SJSA1 (cell line): ENCODE measurements at regions not wholly inside any gene's neighbourhood (a gene's known extent, or its start where the extent isn't known, plus 50 kb on each side); places are given as distances from the start of the nearest gene placed in this dataset.

ENCODE experiments used
- DNase-seq, 2 experiments: peaks; one replicate each; pipeline ENCODE4 v3.0.0-alpha.2; 2015 to 2020; ENCODE audit warnings: low spot score in 2 of 2, low read depth in 1 of 2
- H3K27ac ChIP-seq: fragments of 250-450 bp; sonication (Bioruptor Pico); 2 replicates; pipeline ENCODE4 v1.5.1; 2020; ENCODE audit warnings: mild to moderate bottlenecking, moderate library complexity
- H3K27me3 ChIP-seq: fragments of 250-450 bp; sonication (Bioruptor Pico); replicated peaks from 2 replicates; pipeline ENCODE4 v1.5.1; 2020; ENCODE audit warnings: mild to moderate bottlenecking, moderate library complexity
- H3K36me3 ChIP-seq: fragments of 250-450 bp; sonication (Bioruptor Pico); 2 replicates; pipeline ENCODE4 v1.5.1; 2020; ENCODE audit warnings: mild to moderate bottlenecking
- H3K4me1 ChIP-seq: fragments of 250-450 bp; sonication (Bioruptor Pico); replicated peaks from 2 replicates; pipeline ENCODE4 v1.6.1; 2021; ENCODE audit warnings: mild to moderate bottlenecking
- H3K4me3 ChIP-seq: fragments of 250-450 bp; sonication (Bioruptor Pico); 2 replicates; pipeline ENCODE4 v1.5.1; 2020; ENCODE audit warnings: mild to moderate bottlenecking
- H3K9me3 ChIP-seq: fragments of 250-450 bp; sonication (Bioruptor Pico); replicated peaks from 2 replicates; pipeline ENCODE4 v1.5.1; 2020; ENCODE audit warnings: mild to moderate bottlenecking

DNA sequence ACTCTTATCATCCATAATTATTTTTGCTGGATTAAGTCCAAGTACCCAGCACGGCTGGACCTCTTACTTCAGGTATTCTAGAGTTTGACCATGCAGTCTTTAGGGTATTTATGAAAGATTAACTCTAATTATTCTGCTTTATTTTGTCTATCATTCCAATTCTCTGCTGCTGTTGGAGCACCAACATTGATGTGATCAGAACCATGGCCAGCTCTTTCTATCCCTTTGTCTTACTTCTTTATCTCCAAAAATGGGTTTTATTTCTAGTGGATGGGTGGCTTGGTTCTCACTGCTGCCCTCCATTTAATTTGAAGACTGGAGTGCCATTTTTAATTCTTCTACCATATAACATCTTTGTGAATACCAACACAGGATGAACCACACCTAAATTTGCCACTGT, 704.3 kb downstream of the FRK start:
- Histone ChIP-seq H3K4me3 (no peak overlapping the region), H3K36me3 (no peaks in the 10 kb centered on the region), H3K27ac (no peak overlapping the region), H3K27me3 (no peaks in the 10 kb centered on the region), H3K9me3 (no peaks in the 10 kb centered on the region), H3K4me1 (no peaks in the 10 kb centered on the region)
- no peak for DNase-seq

DNA sequence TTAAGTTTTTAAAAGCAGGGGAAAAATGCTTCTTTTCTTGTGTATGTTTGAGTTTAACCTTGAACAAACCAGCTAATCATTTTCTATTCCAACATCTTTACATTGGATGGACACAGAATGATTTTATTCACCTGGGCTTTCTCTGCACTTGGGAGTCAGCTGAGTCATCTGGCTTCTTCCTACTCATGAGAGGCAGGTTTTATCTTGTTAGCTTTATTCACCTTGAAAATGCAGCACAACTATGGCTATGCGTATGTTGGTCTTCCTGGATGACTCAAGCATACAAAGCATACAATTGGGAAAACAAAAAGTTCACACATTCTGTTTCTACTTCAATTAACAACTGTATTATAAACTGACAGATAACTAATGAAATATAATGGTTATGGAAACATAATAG, 737.7 kb downstream of the FRK start:
- Histone ChIP-seq H3K27me3 (no peaks in the 10 kb centered on the region), H3K27ac (no peak overlapping the region), H3K36me3 (no peaks in the 10 kb centered on the region), H3K4me1 (no peaks in the 10 kb centered on the region), H3K9me3 (no peaks in the 10 kb centered on the region), H3K4me3 (no peak overlapping the region)
- DNase-seq: no peak

DNA sequence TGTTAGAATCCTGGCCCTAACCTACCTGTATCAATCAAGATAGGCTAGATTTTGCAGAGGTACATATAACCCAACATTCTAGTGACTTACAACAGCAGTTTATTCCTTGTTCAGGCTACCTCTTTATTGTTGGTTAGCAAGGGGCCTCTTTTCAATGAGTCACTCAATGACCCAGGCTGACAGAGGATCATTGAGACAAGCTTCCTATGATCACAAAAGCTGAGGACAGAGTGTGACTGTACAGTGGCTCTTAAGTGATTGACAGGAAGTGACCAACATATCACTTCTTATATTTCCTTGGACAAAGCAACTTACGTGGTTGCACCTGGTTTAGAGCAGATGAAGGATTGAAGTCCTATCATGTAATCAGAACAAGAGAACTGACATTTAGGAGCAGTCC, 740.9 kb downstream of the FRK start:
- Histone ChIP-seq H3K36me3 (no peaks in the 10 kb centered on the region), H3K4me3 (no peak overlapping the region), H3K4me1 (no peaks in the 10 kb centered on the region), H3K9me3 (no peaks in the 10 kb centered on the region), H3K27me3 (no peaks in the 10 kb centered on the region), H3K27ac (no peak overlapping the region)
- DNase-seq: no peak

DNA sequence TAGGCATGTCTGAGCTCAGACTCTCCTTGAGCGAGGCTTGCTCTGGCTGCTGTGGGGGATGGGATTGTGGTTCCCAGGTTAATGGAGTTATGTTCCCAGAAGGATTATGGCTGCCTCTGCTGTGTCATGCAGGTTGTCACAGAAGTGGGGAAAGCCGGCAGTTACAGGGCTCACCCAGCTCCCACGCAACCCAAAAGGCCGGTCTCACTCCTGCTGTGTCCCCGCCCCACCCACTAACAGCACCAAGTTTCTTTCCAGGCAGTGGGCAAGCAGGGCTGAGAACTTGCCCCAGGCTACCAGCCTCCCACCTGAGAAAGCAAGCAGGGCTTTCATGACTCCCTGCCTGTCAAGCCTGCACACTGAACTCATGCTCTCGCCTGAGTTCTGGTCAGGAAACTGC, 750.5 kb downstream of the FRK start:
- Histone ChIP-seq H3K27me3 (no peaks in the 10 kb centered on the region), H3K27ac (no peak overlapping the region), H3K9me3 (no peaks in the 10 kb centered on the region), H3K4me1 (no peaks in the 10 kb centered on the region), H3K4me3 (no peak overlapping the region), H3K36me3 (no peaks in the 10 kb centered on the region)
- DNase-seq: no peak

DNA sequence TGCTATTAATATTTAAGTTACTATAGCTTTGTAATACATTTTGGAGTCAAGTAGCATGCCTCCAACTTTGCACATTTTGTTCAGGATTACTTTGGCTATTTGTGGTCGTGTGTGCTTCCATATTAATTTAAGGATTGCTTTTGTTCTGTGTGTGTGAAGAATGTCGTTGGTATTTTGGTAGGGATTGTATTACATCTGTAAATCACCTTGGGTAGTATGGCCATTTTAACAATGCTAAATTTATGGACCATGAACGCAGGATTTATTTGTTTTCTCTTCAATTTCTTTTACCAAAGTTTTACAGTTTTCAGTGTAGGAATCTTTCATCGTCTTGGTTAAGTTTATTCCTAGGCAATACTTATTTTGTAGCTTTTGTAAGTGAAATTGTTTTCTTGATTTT, 758.0 kb downstream of the FRK start:
- Histone ChIP-seq H3K27ac (no peak overlapping the region), H3K9me3 (no peaks in the 10 kb centered on the region), H3K27me3 (no peaks in the 10 kb centered on the region), H3K36me3 (no peaks in the 10 kb centered on the region), H3K4me1 (no peaks in the 10 kb centered on the region), H3K4me3 (no peak overlapping the region)
- no peak for DNase-seq

DNA sequence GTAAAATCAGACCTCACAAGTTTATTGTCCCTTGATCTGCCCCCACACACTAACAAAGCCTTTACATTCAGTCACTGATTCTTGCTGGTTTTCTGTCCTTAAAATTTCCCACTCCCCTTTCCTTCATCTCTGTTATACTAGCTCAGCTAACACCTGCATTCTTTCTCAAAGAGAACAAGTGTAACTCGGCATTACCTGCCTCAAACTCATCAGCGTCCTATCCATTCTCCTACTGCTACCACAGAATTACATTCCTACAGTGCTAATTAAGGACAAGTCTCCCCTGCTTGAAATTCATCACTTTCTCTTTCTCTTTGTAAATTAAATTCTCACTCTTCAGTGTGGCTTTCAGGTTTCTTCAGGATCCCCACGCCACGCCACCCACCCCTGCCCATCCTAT, 773.2 kb downstream of the FRK start:
- H3K36me3 ChIP-seq: no peaks in the 10 kb centered on the region
- H3K27me3 ChIP-seq: no peaks in the 10 kb centered on the region
- H3K4me1 ChIP-seq: no peaks in the 10 kb centered on the region
- H3K4me3 ChIP-seq: no peak overlapping the region
- H3K27ac ChIP-seq: no peak overlapping the region
- DNase-seq: no peak
- no peaks in the 10 kb centered on the region for H3K9me3 ChIP-seq

DNA sequence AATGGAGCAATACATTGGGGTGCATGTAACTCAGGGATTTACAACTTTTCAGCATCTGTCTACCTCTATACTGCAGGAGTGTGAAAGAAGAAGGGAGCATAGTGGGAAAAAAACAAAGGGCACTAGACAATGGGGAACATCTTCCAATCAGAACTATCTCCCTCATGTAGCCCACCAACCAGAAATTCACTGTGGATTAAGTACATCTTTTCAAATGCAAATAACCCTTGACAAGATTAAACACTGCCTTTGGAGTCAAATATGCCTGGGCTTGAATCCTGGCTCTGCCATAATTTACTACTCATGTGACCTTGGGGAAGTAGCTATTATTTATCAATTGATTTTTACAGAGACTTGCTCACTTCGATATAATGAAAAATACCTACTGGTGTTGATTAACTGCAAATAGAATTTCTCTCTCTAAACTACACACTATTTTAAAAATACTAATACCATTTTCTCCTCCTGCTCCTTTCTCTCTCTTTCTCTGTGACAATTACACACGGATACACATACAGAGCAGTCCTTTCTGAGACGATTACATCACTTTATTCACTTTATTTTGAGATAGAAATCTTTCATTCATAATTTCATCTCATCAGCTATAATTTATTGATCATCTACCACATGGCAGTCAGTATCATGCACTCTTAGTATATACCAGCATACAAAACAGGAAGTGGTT, 783.7 kb downstream of the FRK start:
- Histone ChIP-seq H3K27ac (no peak overlapping the region), H3K4me3 (no peak overlapping the region), H3K4me1 (no peaks in the 10 kb centered on the region), H3K36me3 (no peaks in the 10 kb centered on the region), H3K9me3 (no peaks in the 10 kb centered on the region), H3K27me3 (no peaks in the 10 kb centered on the region)
- no peak for DNase-seq

DNA sequence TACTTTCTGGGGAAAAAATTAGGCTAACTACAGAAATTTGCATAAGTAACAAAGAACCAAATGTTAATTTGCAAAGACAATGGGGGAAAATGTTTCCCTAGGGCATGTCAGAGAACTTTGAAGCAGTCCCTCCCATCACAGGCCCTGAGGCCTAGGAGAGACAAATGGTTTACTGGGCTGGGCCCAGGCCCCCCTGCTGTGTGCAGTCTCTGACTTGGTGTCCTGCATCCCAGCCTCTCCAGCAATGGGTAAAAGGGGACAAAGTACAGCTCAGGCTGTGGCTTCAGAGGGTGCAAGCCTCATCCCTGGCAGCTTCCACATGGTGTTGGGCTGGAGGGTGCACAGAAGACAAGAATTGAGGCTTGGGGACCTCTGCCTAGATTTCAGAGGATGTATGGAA, 788.4 kb downstream of the FRK start:
- no peak for DNase-seq
- H3K4me3 ChIP-seq: no peak overlapping the region

DNA sequence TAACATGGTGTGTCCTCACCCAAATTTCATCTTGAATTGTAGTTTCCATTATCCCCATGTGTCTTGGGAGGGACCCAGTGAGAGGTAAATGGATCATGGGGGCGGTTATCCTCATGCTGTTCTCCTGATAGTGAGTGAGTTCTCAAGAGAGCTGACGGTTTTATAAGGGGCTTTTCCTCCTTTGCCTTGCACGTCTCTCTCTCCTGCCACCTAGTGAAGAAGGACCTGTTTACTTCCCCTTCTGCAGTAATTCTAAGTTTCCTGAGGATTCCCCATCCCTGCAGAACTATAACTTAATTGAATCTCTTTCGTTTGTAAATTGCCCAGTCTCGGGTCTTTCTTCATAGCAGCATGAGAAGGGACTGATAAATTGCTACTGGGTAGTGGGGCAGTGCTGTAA, 789.3 kb downstream of the FRK start:
- Histone ChIP-seq H3K36me3 (no peaks in the 10 kb centered on the region), H3K4me1 (no peaks in the 10 kb centered on the region), H3K9me3 (no peaks in the 10 kb centered on the region), H3K27me3 (no peaks in the 10 kb centered on the region), H3K4me3 (no peak overlapping the region), H3K27ac (no peak overlapping the region)
- no peak for DNase-seq

More for the DNA sequence above, 788.4 kb downstream of the FRK start:
- H3K27me3 ChIP-seq: no peaks in the 10 kb centered on the region
- no peak overlapping the region for H3K27ac ChIP-seq
- H3K4me1 ChIP-seq: no peaks in the 10 kb centered on the region
- H3K36me3 ChIP-seq: no peaks in the 10 kb centered on the region
- no peaks in the 10 kb centered on the region for H3K9me3 ChIP-seq

DNA sequence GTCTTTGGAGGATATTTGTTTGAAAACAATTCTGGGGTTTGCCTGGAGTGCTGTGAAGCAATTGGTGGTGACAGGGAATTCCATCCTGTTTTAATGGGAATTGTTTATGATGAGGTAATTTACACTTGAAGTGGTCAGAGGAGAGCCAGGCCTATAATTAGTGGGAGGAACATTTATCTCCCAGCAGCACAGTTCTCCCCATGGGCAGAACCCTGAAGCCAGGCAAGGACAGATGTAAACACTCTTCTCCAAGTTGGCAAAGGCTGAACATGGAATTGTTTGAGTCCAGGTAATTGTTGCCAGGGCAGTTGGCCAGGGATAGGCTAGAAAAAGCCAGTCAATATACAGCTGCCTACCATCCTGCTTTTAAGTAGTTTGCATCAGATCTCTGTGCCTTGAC, 789.7 kb downstream of the FRK start:
- DNase-seq: no peak
- no peaks in the 10 kb centered on the region for H3K27me3 ChIP-seq
- no peaks in the 10 kb centered on the region for H3K36me3 ChIP-seq
- H3K4me3 ChIP-seq: no peak overlapping the region
- H3K4me1 ChIP-seq: no peaks in the 10 kb centered on the region
- H3K9me3 ChIP-seq: no peaks in the 10 kb centered on the region
- no peak overlapping the region for H3K27ac ChIP-seq

DNA sequence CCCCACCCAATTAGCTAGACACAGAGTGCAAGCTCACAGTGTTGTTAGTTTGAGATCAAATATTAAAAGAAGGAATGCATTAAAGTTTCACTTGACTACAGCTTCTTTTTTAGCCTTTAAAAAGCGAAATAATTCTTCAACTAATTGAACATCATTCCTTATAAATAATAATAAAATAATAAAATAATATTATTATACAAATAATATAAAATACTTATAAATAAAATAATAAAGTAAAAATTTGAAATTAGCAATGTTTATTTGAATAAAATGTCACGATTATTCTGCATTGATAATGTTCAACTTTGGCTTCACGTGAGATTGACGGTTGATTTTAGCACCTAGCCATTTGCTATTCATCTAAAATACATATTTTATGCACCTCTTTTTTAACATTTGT, 819.3 kb downstream of the FRK start:
- Histone ChIP-seq H3K9me3 (no peaks in the 10 kb centered on the region), H3K27ac (no peak overlapping the region), H3K4me3 (no peak overlapping the region), H3K27me3 (no peaks in the 10 kb centered on the region), H3K4me1 (no peaks in the 10 kb centered on the region), H3K36me3 (no peaks in the 10 kb centered on the region)
- no peak for DNase-seq

DNA sequence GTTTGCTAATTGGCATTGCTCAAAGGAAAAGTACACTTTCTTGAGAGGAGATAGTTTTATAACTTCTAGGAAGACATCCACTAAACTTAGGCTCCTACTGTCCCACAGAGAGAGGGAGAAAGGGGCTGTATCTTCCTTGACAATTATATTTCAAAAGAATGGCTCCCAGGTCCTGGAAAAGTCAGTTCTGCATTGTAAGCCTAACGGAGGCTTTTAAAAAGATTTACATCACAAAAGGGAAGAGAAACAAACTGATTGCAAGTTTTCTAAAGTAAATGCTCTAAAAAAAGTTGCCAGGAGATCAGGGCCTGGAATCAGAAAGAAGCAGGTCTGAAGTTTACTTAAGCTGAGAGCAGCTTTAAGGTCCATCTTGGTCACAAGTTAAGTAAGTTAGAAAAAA, 839.5 kb downstream of the FRK start:
- no peak overlapping the region for H3K4me3 ChIP-seq
- DNase-seq: no peak
- no peaks in the 10 kb centered on the region for H3K27me3 ChIP-seq
- no peaks in the 10 kb centered on the region for H3K36me3 ChIP-seq
- H3K4me1 ChIP-seq: no peaks in the 10 kb centered on the region
- no peak overlapping the region for H3K27ac ChIP-seq
- H3K9me3 ChIP-seq: peaks cover 3% of the 10 kb centered on the region; the same call in 1 of the 2 replicates

DNA sequence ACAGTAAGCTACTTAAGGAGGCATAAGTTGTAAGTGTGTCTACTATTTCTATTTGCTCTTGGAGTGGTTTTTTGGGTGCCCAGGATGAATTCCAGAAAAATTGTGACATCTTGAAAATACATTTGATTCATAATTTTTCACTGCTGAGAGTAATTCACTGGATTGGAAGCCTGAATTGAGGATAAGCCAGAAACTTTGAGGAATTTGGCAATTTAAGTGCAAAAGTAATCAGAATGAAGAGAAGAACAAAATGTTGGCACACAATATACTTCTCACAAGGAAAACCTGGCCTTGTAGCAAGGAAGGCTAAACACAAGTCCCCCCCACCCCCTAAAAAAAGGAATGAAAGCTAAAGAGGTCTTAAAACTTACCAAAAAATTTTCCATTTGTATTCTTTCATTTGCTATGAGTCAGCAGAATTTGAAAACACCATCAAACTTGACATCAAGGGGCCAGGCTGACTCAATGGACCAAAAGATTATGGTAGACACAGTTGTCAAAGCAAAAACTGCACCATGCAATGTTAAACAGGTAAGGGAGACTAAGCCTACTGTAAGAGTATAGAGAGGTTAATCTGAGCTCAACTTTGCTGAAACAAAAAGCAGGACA, 840.0 kb downstream of the FRK start:
- no peak for DNase-seq
- no peaks in the 10 kb centered on the region for H3K36me3 ChIP-seq
- H3K4me1 ChIP-seq: no peaks in the 10 kb centered on the region
- peaks cover 3% of the 10 kb centered on the region; the same call in 1 of the 2 replicates for H3K9me3 ChIP-seq
- H3K4me3 ChIP-seq: no peak overlapping the region
- H3K27me3 ChIP-seq: no peaks in the 10 kb centered on the region
- no peak overlapping the region for H3K27ac ChIP-seq

DNA sequence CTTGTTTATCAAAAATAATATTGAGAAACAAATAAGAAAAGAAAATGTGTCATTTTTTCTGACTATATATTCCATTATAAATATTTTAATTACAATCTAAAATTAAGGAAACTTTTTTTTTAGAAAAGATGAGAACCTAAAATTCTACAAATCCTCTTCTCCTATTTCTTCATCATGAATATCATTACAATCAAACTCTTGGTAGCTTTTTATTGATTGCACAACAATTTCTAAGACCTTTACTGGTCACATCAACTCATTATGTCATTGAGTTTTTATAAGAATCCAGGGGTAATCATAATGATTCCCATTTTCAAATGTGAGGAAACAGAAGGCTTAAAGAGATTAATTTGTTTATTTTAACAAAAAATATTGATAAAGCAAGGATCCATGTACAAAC, 841.0 kb downstream of the FRK start:
- no peak for DNase-seq
- no peaks in the 10 kb centered on the region for H3K27me3 ChIP-seq
- H3K36me3 ChIP-seq: no peaks in the 10 kb centered on the region
- no peaks in the 10 kb centered on the region for H3K4me1 ChIP-seq
- no peak overlapping the region for H3K27ac ChIP-seq
- H3K4me3 ChIP-seq: no peak overlapping the region
- peaks cover 3% of the 10 kb centered on the region; the same call in 1 of the 2 replicates for H3K9me3 ChIP-seq

DNA sequence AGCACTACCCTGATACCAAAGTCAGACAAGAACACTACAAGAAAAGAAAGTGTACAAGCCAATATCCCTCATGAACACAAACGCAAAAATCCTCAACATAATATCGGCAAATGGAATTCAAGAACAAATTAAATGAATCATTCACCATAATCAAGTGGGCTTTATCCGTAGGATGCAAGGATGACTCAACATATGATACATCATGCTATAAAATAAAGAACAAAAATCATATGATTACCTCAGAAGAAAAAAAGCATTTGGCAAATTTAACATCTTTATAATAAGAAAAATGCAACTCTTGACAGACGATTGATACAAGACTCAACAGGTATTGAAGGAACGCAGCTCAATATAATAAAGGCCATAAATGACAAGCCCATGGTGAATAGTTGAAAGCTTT, 843.9 kb downstream of the FRK start:
- DNase-seq: no peak
- H3K4me1 ChIP-seq: no peaks in the 10 kb centered on the region
- no peaks in the 10 kb centered on the region for H3K36me3 ChIP-seq
- H3K27ac ChIP-seq: no peak overlapping the region
- no peak overlapping the region for H3K4me3 ChIP-seq
- no peaks in the 10 kb centered on the region for H3K27me3 ChIP-seq
- peaks cover 3% of the 10 kb centered on the region; the same call in 1 of the 2 replicates for H3K9me3 ChIP-seq
